ENCODE measurements at regions not wholly inside any gene's neighbourhood (a gene's known extent, or its start where the extent isn't known, plus 50 kb on each side); places are given as distances from the start of the nearest gene placed in this dataset.
"Not testable (repeated sequence)": the region's sequence is repeated elsewhere in the genome, so short reads cannot be mapped to it uniquely, and the experiment has no call there.

- H3K4me1 ChIP-seq (replicated peaks); DNase-seq (ENCODE audit: low read depth in 1 of 2, low spot score in 2 of 2); H3K27me3 ChIP-seq (replicated peaks); H3K4me3 ChIP-seq; H3K27ac ChIP-seq; H3K9me3 ChIP-seq (replicated peaks); H3K36me3 ChIP-seq: not testable (repeated sequence)
These were observed 107.8 kb upstream of the BMPER start for GRCh38 chr7:33797512-33797911.

- Histone ChIP-seq H3K36me3 (no peaks in the 10 kb centered on the region), H3K4me3 (no peak overlapping the region), H3K4me1 (replicated peaks) (no peaks in the 10 kb centered on the region), H3K27me3 (replicated peaks) (no peaks in the 10 kb centered on the region), H3K9me3 (replicated peaks) (no peaks in the 10 kb centered on the region), H3K27ac (no peak overlapping the region)
- no peak for DNase-seq (ENCODE audit: low read depth in 1 of 2, low spot score in 2 of 2)
These were observed 106.5 kb upstream of the BMPER start for GRCh38 chr7:33798686-33799325.

- Histone ChIP-seq H3K36me3 (no peaks in the 10 kb centered on the region), H3K27me3 (replicated peaks) (no peaks in the 10 kb centered on the region), H3K9me3 (replicated peaks) (no peaks in the 10 kb centered on the region), H3K4me3 (no peak overlapping the region), H3K4me1 (replicated peaks) (no peaks in the 10 kb centered on the region), H3K27ac (no peak overlapping the region)
- no peak for DNase-seq (ENCODE audit: low read depth in 1 of 2, low spot score in 2 of 2)
These were observed 105.6 kb upstream of the BMPER start for GRCh38 chr7:33799766-33800165.

GRCh38 chr7:33802600-33802999 is 102.7 kb upstream of the BMPER start:
- Histone ChIP-seq H3K27me3 (replicated peaks) (no peaks in the 10 kb centered on the region), H3K4me1 (replicated peaks) (no peaks in the 10 kb centered on the region; the same call in 1 of the 2 replicates), H3K27ac (no peak overlapping the region), H3K9me3 (replicated peaks) (no peaks in the 10 kb centered on the region), H3K4me3 (no peak overlapping the region), H3K36me3 (no peaks in the 10 kb centered on the region)
- no peak for DNase-seq (ENCODE audit: low read depth in 1 of 2, low spot score in 2 of 2)

- Histone ChIP-seq H3K4me1 (replicated peaks) (peaks cover 9% of the 10 kb centered on the region), H3K4me3 (no peak overlapping the region), H3K9me3 (replicated peaks) (no peaks in the 10 kb centered on the region), H3K27me3 (replicated peaks) (no peaks in the 10 kb centered on the region), H3K36me3 (no peaks in the 10 kb centered on the region), H3K27ac (no peak overlapping the region)
- no peak for DNase-seq (ENCODE audit: low read depth in 1 of 2, low spot score in 2 of 2)
These were observed 101.1 kb upstream of the BMPER start for GRCh38 chr7:33804140-33804660.

GRCh38 chr7:33805630-33806233 is 99.6 kb upstream of the BMPER start:
- Histone ChIP-seq H3K4me1 (replicated peaks) (peaks cover 9% of the 10 kb centered on the region), H3K27me3 (replicated peaks) (no peaks in the 10 kb centered on the region), H3K36me3 (no peaks in the 10 kb centered on the region), H3K27ac (no peak overlapping the region), H3K4me3 (no peak overlapping the region), H3K9me3 (replicated peaks) (no peaks in the 10 kb centered on the region)
- no peak for DNase-seq (ENCODE audit: low read depth in 1 of 2, low spot score in 2 of 2)

- Histone ChIP-seq H3K36me3 (no peaks in the 10 kb centered on the region), H3K27me3 (replicated peaks) (no peaks in the 10 kb centered on the region), H3K4me3 (no peak overlapping the region), H3K4me1 (replicated peaks) (peaks cover 9% of the 10 kb centered on the region), H3K9me3 (replicated peaks) (no peaks in the 10 kb centered on the region), H3K27ac (no peak overlapping the region)
- no peak for DNase-seq (ENCODE audit: low read depth in 1 of 2, low spot score in 2 of 2)
These were observed 98.8 kb upstream of the BMPER start for GRCh38 chr7:33806298-33807154.

GRCh38 chr7:33807155-33807530 is 98.2 kb upstream of the BMPER start:
- Histone ChIP-seq H3K27me3 (replicated peaks) (no peaks in the 10 kb centered on the region), H3K4me3 (no peak overlapping the region), H3K9me3 (replicated peaks) (no peaks in the 10 kb centered on the region), H3K36me3 (no peaks in the 10 kb centered on the region), H3K4me1 (replicated peaks) (peaks cover 9% of the 10 kb centered on the region), H3K27ac (no peak overlapping the region)
- DNase-seq (ENCODE audit: low read depth in 1 of 2, low spot score in 2 of 2), result no peak

- no peaks in the 10 kb centered on the region for H3K27me3 ChIP-seq (replicated peaks)
- no peaks in the 10 kb centered on the region for H3K9me3 ChIP-seq (replicated peaks)
- H3K27ac ChIP-seq, result peak overlapping the region; percentile 56
- H3K36me3 ChIP-seq, result no peaks in the 10 kb centered on the region
- H3K4me3 ChIP-seq, result no peak overlapping the region
- H3K4me1 ChIP-seq (replicated peaks), result peaks cover 9% of the 10 kb centered on the region
- peak; percentile 31 to 46 for DNase-seq (ENCODE audit: low read depth in 1 of 2, low spot score in 2 of 2)
These were observed 97.4 kb upstream of the BMPER start for GRCh38 chr7:33807779-33808482.

GRCh38 chr7:33809228-33809627 is 96.1 kb upstream of the BMPER start:
- DNase-seq (ENCODE audit: low read depth in 1 of 2, low spot score in 2 of 2), result no peak

GRCh38 chr7:33810356-33810755 is 95.0 kb upstream of the BMPER start:
- Histone ChIP-seq H3K27ac (no peak overlapping the region), H3K4me1 (replicated peaks) (peaks cover 9% of the 10 kb centered on the region), H3K9me3 (replicated peaks) (no peaks in the 10 kb centered on the region), H3K27me3 (replicated peaks) (no peaks in the 10 kb centered on the region), H3K4me3 (no peak overlapping the region), H3K36me3 (no peaks in the 10 kb centered on the region)
- DNase-seq (ENCODE audit: low read depth in 1 of 2, low spot score in 2 of 2), result no peak

More at GRCh38 chr7:33809228-33809627, 96.1 kb upstream of the BMPER start:
- Histone ChIP-seq H3K9me3 (replicated peaks) (no peaks in the 10 kb centered on the region), H3K4me3 (no peak overlapping the region), H3K27ac (no peak overlapping the region), H3K4me1 (replicated peaks) (peaks cover 9% of the 10 kb centered on the region), H3K36me3 (no peaks in the 10 kb centered on the region), H3K27me3 (replicated peaks) (no peaks in the 10 kb centered on the region)

- H3K4me3 ChIP-seq, result no peak overlapping the region
- no peaks in the 10 kb centered on the region for H3K36me3 ChIP-seq
- H3K27ac ChIP-seq, result no peak overlapping the region
- peaks cover 3% of the 10 kb centered on the region for H3K4me1 ChIP-seq (replicated peaks)
- H3K27me3 ChIP-seq (replicated peaks), result no peaks in the 10 kb centered on the region
- DNase-seq (ENCODE audit: low read depth in 1 of 2, low spot score in 2 of 2), result no peak
- H3K9me3 ChIP-seq (replicated peaks), result no peaks in the 10 kb centered on the region
These were observed 92.0 kb upstream of the BMPER start for GRCh38 chr7:33813331-33813730.

GRCh38 chr7:33814400-33814799 is 90.9 kb upstream of the BMPER start:
- no peak overlapping the region for H3K27ac ChIP-seq
- no peaks in the 10 kb centered on the region for H3K27me3 ChIP-seq (replicated peaks)
- no peaks in the 10 kb centered on the region for H3K36me3 ChIP-seq
- H3K9me3 ChIP-seq (replicated peaks), result no peaks in the 10 kb centered on the region
- H3K4me1 ChIP-seq (replicated peaks), result no peaks in the 10 kb centered on the region
- no peak for DNase-seq (ENCODE audit: low read depth in 1 of 2, low spot score in 2 of 2)
- no peak overlapping the region for H3K4me3 ChIP-seq

Data from SJSA1 (cell line).